Neural cell (in vitro differentiated cells): ENCODE measurements at regions not wholly inside any gene's neighbourhood (a gene's known extent, or its start where the extent isn't known, plus 50 kb on each side); places are given as distances from the start of the nearest gene placed in this dataset.

ENCODE experiments used
- H2AFZ ChIP-seq: fragments of 200-600, 300-800 bp; sonication (generic), shearing (Covaris generic); 2 replicates; pipeline ENCODE4 v1.6.0; 2014; ENCODE audit warnings: low read depth, mild to moderate bottlenecking, antibody characterized with exemption, low read length, moderate library complexity
- H3F3A ChIP-seq: fragments of 200-600 bp; shearing (Covaris generic); 2 replicates; pipeline ENCODE4 v1.6.1; 2016; ENCODE audit warnings: mild to moderate bottlenecking, moderate library complexity, mixed read lengths, antibody characterized with exemption, low read length; ENCODE audit not compliant: insufficient read depth, poor library complexity, severe bottlenecking
- H3K27ac ChIP-seq: fragments of 200-600, 300-800 bp; sonication (generic), shearing (Covaris generic); 2 replicates; pipeline ENCODE4 v1.5.1; 2014; ENCODE audit warnings: mild to moderate bottlenecking, low read length, moderate library complexity
- H3K27me3 ChIP-seq: fragments of 300-800, 200-600 bp; sonication (generic), shearing (Covaris generic); 2 replicates; pipeline ENCODE4 v1.6.0; 2014; ENCODE audit warnings: mild to moderate bottlenecking, low read depth, low read length, moderate library complexity; ENCODE audit not compliant: insufficient read depth
- H3K36me3 ChIP-seq: fragments of 300-800, 200-600 bp; sonication (generic), shearing (Covaris generic); 2 replicates; pipeline ENCODE4 v1.5.1; 2014; ENCODE audit warnings: mild to moderate bottlenecking, antibody characterized with exemption, low read length, moderate library complexity; ENCODE audit not compliant: insufficient read depth
- H3K4me2 ChIP-seq: fragments of 300-800, 200-600 bp; sonication (generic), shearing (Covaris generic); 2 replicates; pipeline ENCODE4 v1.6.0; 2014; ENCODE audit warnings: mild to moderate bottlenecking, low read length
- H3K4me3 ChIP-seq: fragments of 300-800, 200-600 bp; sonication (generic), shearing (Covaris generic); 2 replicates; pipeline ENCODE4 v1.5.1; 2014; ENCODE audit warnings: mild to moderate bottlenecking, low read length, moderate library complexity
- H3K79me2 ChIP-seq: fragments of 200-600 bp; shearing (Covaris generic); replicated peaks from 2 replicates; pipeline ENCODE4 v1.6.0; 2014; ENCODE audit warnings: mild to moderate bottlenecking, low read length, moderate library complexity; ENCODE audit not compliant: insufficient read depth
- H3K9ac ChIP-seq: fragments of 300-800, 200-600 bp; sonication (generic), shearing (Covaris generic); 2 replicates; pipeline ENCODE4 v1.6.1; 2016; ENCODE audit warnings: mild to moderate bottlenecking, low read length, mixed read lengths
- H3K9me2 ChIP-seq: fragments of 200-600 bp; shearing (Covaris generic); 2 replicates; pipeline ENCODE4 v1.6.1; 2016; ENCODE audit warnings: mild to moderate bottlenecking, low read length, mixed read lengths; ENCODE audit not compliant: insufficient read depth
- H3K9me3 ChIP-seq: fragments of 200-600, 300-800 bp; sonication (generic), shearing (Covaris generic); 2 replicates; pipeline ENCODE4 v1.6.1; 2016; ENCODE audit warnings: mild to moderate bottlenecking, mixed run types, low read length, moderate library complexity, mixed read lengths
- H4K20me1 ChIP-seq: fragments of 200-600 bp; shearing (Covaris generic); 2 replicates; pipeline ENCODE4 v1.6.1; 2016; ENCODE audit warnings: mild to moderate bottlenecking, mixed run types; ENCODE audit not compliant: insufficient read depth
- CTCF ChIP-seq: fragments of 450-650 bp; IDR thresholded peaks from 2 replicates; pipeline ENCODE4 v1.5.1; 2014; ENCODE audit warnings: antibody characterized with exemption, mild to moderate bottlenecking, moderate library complexity; ENCODE audit not compliant: poor library complexity, severe bottlenecking
- EP300 ChIP-seq: fragments of 450-650 bp; conservative IDR thresholded peaks from 2 replicates; pipeline ENCODE4 v1.6.1; 2014; ENCODE audit warnings: antibody characterized with exemption, mild to moderate bottlenecking, moderate library complexity; ENCODE audit not compliant: poor library complexity, severe bottlenecking
- EZH2 ChIP-seq: fragments of 200-600, 300-800 bp; shearing (Covaris generic), sonication (generic); IDR thresholded peaks from 2 replicates; pipeline ENCODE4 v1.6.1; 2014; ENCODE audit warnings: antibody characterized with exemption, low read length, borderline replicate concordance, mild to moderate bottlenecking; ENCODE audit not compliant: insufficient read depth, poor library complexity, severe bottlenecking
- MXI1 ChIP-seq: fragments of 450-650 bp; conservative IDR thresholded peaks from 2 replicates; pipeline ENCODE4 v1.6.1; 2014; ENCODE audit warnings: antibody characterized with exemption, mild to moderate bottlenecking; ENCODE audit not compliant: poor library complexity, severe bottlenecking
- POLR2AphosphoS5 ChIP-seq: IDR thresholded peaks from 2 replicates; pipeline ENCODE4 v1.6.1; 2012
- RAD21 ChIP-seq: fragments of 450-650 bp; conservative IDR thresholded peaks from 2 replicates; pipeline ENCODE4 v1.6.1; 2014; ENCODE audit warnings: antibody characterized with exemption, mild to moderate bottlenecking, moderate library complexity
- REST ChIP-seq: IDR thresholded peaks from 2 replicates; pipeline ENCODE4 v1.6.1; 2012; ENCODE audit warnings: borderline replicate concordance
- SMC3 ChIP-seq: fragments of 450-650 bp; conservative IDR thresholded peaks from 2 replicates; pipeline ENCODE4 v1.6.1; 2014; ENCODE audit warnings: antibody characterized with exemption, mild to moderate bottlenecking, moderate library complexity; ENCODE audit not compliant: poor library complexity
- TAF1 ChIP-seq: IDR thresholded peaks from 2 replicates; pipeline ENCODE4 v1.6.1; 2012; ENCODE audit warnings: low read depth

DNA sequence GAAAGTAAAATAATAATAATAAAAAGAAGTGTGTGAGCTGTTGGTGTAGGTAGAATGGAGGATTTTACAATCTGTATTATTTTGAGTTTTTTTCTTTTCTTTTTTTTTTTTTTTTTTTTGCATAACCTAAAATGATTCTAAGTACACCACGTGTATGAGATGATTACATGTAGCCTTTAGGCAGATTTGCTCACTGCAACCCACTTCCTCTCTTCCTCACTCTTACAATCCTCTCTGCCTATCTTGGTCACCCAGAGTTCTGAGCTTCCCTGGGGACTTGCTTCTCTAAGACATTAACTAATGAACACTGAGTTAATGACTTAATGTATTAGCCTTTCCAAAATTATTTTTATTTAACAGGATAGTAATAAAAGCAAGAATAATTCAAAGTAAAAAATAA lies 1169.6 kb downstream of the EFNB2 start:
- Histone ChIP-seq H3K4me3 (no peak overlapping the region), H3K4me2 (no peak overlapping the region), H3K9me3 (no peaks in the 10 kb centered on the region), H3K27ac (no peak overlapping the region), H3K9ac (no peak overlapping the region), H3K27me3 (no peaks in the 10 kb centered on the region), H3K36me3 (no peaks in the 10 kb centered on the region), H3K9me2 (no peaks in the 10 kb centered on the region), H2AFZ (no peak overlapping the region), H3K79me2 (no peaks in the 10 kb centered on the region), H3F3A (no peaks in the 10 kb centered on the region), H4K20me1 (no peaks in the 10 kb centered on the region)
- TF ChIP-seq SMC3, result no peak
- TF ChIP-seq REST, result no peak
- no peak for TF ChIP-seq RAD21
- TF ChIP-seq MXI1, result no peak
- TF ChIP-seq CTCF, result no peak
- no peak for TF ChIP-seq TAF1
- no peak for TF ChIP-seq EZH2
- TF ChIP-seq POLR2AphosphoS5, result no peak
- no peak for TF ChIP-seq EP300

DNA sequence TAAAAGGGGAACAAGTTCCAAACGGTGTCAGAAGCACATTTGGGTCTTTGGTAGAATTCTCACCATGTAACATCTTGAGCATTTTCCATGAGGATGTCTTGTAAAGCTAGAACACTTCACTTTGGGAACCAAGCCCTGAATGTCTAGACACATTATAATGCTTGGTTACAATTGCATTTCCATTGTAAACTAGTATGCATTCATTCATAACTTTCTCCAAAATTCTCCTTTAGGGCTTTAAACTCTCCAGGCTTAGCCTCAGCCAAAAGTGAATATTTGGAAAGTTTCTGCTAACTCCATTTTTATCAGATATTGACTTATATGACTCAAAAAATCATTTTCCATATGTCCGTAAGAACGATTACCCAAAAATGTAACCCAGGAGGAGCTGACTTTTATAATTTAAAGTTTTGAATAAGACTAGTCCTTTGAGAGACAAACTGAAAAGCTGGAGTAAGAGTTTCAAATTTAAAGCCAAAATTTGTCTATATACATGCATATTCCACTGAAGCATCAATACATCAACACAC lies 1170.4 kb downstream of the EFNB2 start:
- TF ChIP-seq SMC3, result no peak
- TF ChIP-seq MXI1, result no peak
- no peak for TF ChIP-seq POLR2AphosphoS5
- TF ChIP-seq EZH2, result no peak
- no peak for TF ChIP-seq RAD21
- no peak for TF ChIP-seq TAF1
- TF ChIP-seq EP300, result no peak
- TF ChIP-seq REST, result no peak
- no peak for TF ChIP-seq CTCF
- Histone ChIP-seq H3K9me2 (no peaks in the 10 kb centered on the region), H3K9me3 (no peaks in the 10 kb centered on the region), H3K4me3 (no peak overlapping the region), H3K36me3 (no peaks in the 10 kb centered on the region), H4K20me1 (no peaks in the 10 kb centered on the region), H3K79me2 (no peaks in the 10 kb centered on the region), H3K4me2 (no peak overlapping the region), H3K27me3 (no peaks in the 10 kb centered on the region), H3K27ac (no peak overlapping the region), H2AFZ (no peak overlapping the region), H3F3A (no peaks in the 10 kb centered on the region), H3K9ac (no peak overlapping the region)
